ENCODE measurements at regions not wholly inside any gene's neighbourhood (a gene's known extent, or its start where the extent isn't known, plus 50 kb on each side); places are given as distances from the start of the nearest gene placed in this dataset.

DNA sequence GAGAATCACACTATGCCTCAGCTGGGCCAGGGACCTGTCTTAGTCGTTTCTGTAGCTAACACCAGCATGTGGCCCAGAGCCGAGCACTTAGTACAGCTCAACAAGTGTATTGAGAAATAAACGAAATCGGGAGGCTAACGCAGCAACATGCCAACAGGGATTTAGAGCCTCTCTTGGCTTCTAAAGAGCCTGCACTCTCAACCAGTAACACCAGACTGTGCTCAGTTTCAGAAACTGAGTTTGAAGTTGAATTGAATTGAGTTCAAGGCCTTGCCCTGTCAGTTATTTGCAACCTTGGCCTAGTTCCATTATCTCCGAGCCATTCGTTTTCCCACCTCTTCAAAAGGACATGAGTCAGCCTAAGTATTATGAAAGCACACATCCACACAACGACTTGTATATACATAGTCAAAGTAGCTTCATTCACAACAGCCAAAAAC lies 71.3 kb upstream of the LDB2 start:
- TF ChIP-seq POLR2A (IDR thresholded peaks at IDR 0.05) (no peak), CTCF (IDR thresholded peaks at IDR 0.05) (no peak)
